Adipocyte (in vitro differentiated cells): ENCODE measurements at regions not wholly inside any gene's neighbourhood (a gene's known extent, or its start where the extent isn't known, plus 50 kb on each side); places are given as distances from the start of the nearest gene placed in this dataset.
"Not testable (repeated sequence)": the region's sequence is repeated elsewhere in the genome, so short reads cannot be mapped to it uniquely, and the experiment has no call there.

ENCODE experiments used
- DNase-seq: peaks from one replicate; pipeline ENCODE4 v3.0.0-alpha.2; 2015; ENCODE audit warnings: low read depth
- H3K27me3 ChIP-seq: replicated peaks from 2 replicates; pipeline ENCODE4 v1.7.0; 2013; ENCODE audit warnings: mild to moderate bottlenecking, low read length, moderate library complexity; ENCODE audit not compliant: control insufficient read depth, insufficient read depth
- H3K36me3 ChIP-seq: 2 replicates; pipeline ENCODE4 v1.7.0; 2013; ENCODE audit warnings: low read length, mild to moderate bottlenecking, moderate library complexity; ENCODE audit not compliant: control insufficient read depth, insufficient read depth, severe bottlenecking
- H3K4me1 ChIP-seq: 2 replicates; pipeline ENCODE4 v1.7.0; 2013; ENCODE audit warnings: mild to moderate bottlenecking, low read length, moderate library complexity; ENCODE audit not compliant: control insufficient read depth, insufficient read depth
- H3K4me3 ChIP-seq: 2 replicates; pipeline ENCODE4 v1.7.0; 2013; ENCODE audit warnings: mild to moderate bottlenecking, low read length, moderate library complexity
- H3K9ac ChIP-seq: 2 replicates; pipeline ENCODE4 v1.7.0; 2013; ENCODE audit warnings: mild to moderate bottlenecking, low read length, moderate library complexity
- H3K9me3 ChIP-seq: 2 replicates; pipeline ENCODE4 v1.7.0; 2013; ENCODE audit warnings: mild to moderate bottlenecking, low read length, moderate library complexity; ENCODE audit not compliant: control insufficient read depth

- no peak for DNase-seq
These were observed 142.1 kb upstream of the PDE1C start for GRCh38 chr7:32212321-32212720.

GRCh38 chr7:32206987-32207386 is 136.8 kb upstream of the PDE1C start:
- H3K36me3 ChIP-seq = no peaks in the 10 kb centered on the region
- H3K9me3 ChIP-seq = no peaks in the 10 kb centered on the region
- H3K27me3 ChIP-seq = peaks cover 16% of the 10 kb centered on the region
- peak; percentile 42 for DNase-seq
- H3K4me3 ChIP-seq = no peak overlapping the region
- no peak overlapping the region for H3K9ac ChIP-seq
- H3K4me1 ChIP-seq = no peaks in the 10 kb centered on the region

More at GRCh38 chr7:32212321-32212720, 142.1 kb upstream of the PDE1C start:
- no peaks in the 10 kb centered on the region for H3K9me3 ChIP-seq
- H3K4me1 ChIP-seq = no peaks in the 10 kb centered on the region
- H3K36me3 ChIP-seq = no peaks in the 10 kb centered on the region
- no peak overlapping the region for H3K9ac ChIP-seq
- no peak overlapping the region for H3K4me3 ChIP-seq
- peaks cover 52% of the 10 kb centered on the region for H3K27me3 ChIP-seq

- Histone ChIP-seq H3K27me3 (peaks cover 16% of the 10 kb centered on the region), H3K9ac (no peak overlapping the region), H3K4me1 (no peaks in the 10 kb centered on the region), H3K4me3 (no peak overlapping the region), H3K36me3 (no peaks in the 10 kb centered on the region), H3K9me3 (no peaks in the 10 kb centered on the region)
- DNase-seq = no peak
These were observed 136.3 kb upstream of the PDE1C start for GRCh38 chr7:32206488-32206887.

GRCh38 chr7:32205298-32205824 is 135.2 kb upstream of the PDE1C start:
- not testable (repeated sequence) for H3K4me3 ChIP-seq, H3K9ac ChIP-seq, H3K36me3 ChIP-seq, DNase-seq, H3K9me3 ChIP-seq, H3K4me1 ChIP-seq
- peaks cover 16% of the 10 kb centered on the region for H3K27me3 ChIP-seq

GRCh38 chr7:32204361-32205018 is 134.3 kb upstream of the PDE1C start:
- H3K4me1 ChIP-seq = no peaks in the 10 kb centered on the region
- peaks cover 16% of the 10 kb centered on the region for H3K27me3 ChIP-seq
- H3K9me3 ChIP-seq = no peaks in the 10 kb centered on the region
- H3K9ac ChIP-seq = peak overlapping the region; percentile 75
- peak; percentile 94 for DNase-seq
- peak overlapping the region; percentile 77 for H3K4me3 ChIP-seq
- H3K36me3 ChIP-seq = no peaks in the 10 kb centered on the region

- H3K27me3 ChIP-seq = no peaks in the 10 kb centered on the region
- no peak overlapping the region for H3K9ac ChIP-seq
- no peak overlapping the region for H3K4me3 ChIP-seq
- no peaks in the 10 kb centered on the region for H3K4me1 ChIP-seq
- no peak for DNase-seq
- no peaks in the 10 kb centered on the region for H3K36me3 ChIP-seq
- H3K9me3 ChIP-seq = no peaks in the 10 kb centered on the region
These were observed 130.4 kb upstream of the PDE1C start for GRCh38 chr7:32200646-32201045.

- Histone ChIP-seq H3K9ac (no peak overlapping the region), H3K9me3 (peaks cover 13% of the 10 kb centered on the region), H3K36me3 (no peaks in the 10 kb centered on the region), H3K4me1 (no peaks in the 10 kb centered on the region), H3K27me3 (no peaks in the 10 kb centered on the region), H3K4me3 (no peak overlapping the region)
- no peak for DNase-seq
These were observed 124.3 kb upstream of the PDE1C start for GRCh38 chr7:32194537-32194936.

GRCh38 chr7:32191305-32191704 is 121.1 kb upstream of the PDE1C start:
- Histone ChIP-seq H3K4me1 (no peaks in the 10 kb centered on the region), H3K9me3 (peaks cover 13% of the 10 kb centered on the region), H3K27me3 (no peaks in the 10 kb centered on the region), H3K36me3 (no peaks in the 10 kb centered on the region), H3K9ac (no peak overlapping the region), H3K4me3 (no peak overlapping the region)
- no peak for DNase-seq

GRCh38 chr7:32179567-32179966 is 109.4 kb upstream of the PDE1C start:
- Histone ChIP-seq H3K4me3 (no peak overlapping the region), H3K4me1 (peaks cover 8% of the 10 kb centered on the region), H3K9ac (no peak overlapping the region), H3K9me3 (no peaks in the 10 kb centered on the region), H3K27me3 (no peaks in the 10 kb centered on the region), H3K36me3 (no peaks in the 10 kb centered on the region)
- DNase-seq = peak; percentile 44

GRCh38 chr7:32178677-32179366 is 108.6 kb upstream of the PDE1C start:
- Histone ChIP-seq H3K27me3 (no peaks in the 10 kb centered on the region), H3K9me3 (no peaks in the 10 kb centered on the region), H3K4me3 (no peak overlapping the region), H3K4me1 (peaks cover 8% of the 10 kb centered on the region), H3K9ac (no peak overlapping the region), H3K36me3 (no peaks in the 10 kb centered on the region)
- DNase-seq = no peak

GRCh38 chr7:32177232-32177631 is 107.0 kb upstream of the PDE1C start:
- Histone ChIP-seq H3K9me3 (no peaks in the 10 kb centered on the region), H3K27me3 (no peaks in the 10 kb centered on the region), H3K4me1 (peaks cover 8% of the 10 kb centered on the region), H3K9ac (no peak overlapping the region), H3K4me3 (no peak overlapping the region), H3K36me3 (no peaks in the 10 kb centered on the region)
- DNase-seq = no peak
